IPS DF 4.7 (cell line): ENCODE measurements at regions not wholly inside any gene's neighbourhood (a gene's known extent, or its start where the extent isn't known, plus 50 kb on each side); places are given as distances from the start of the nearest gene placed in this dataset.

Source experiments
- DNase-seq: peaks from one replicate; pipeline ENCODE4 v3.0.0-alpha.2; 2013; ENCODE audit warnings: low spot score; ENCODE audit errors: extremely low read depth

GRCh38 chr11:109745996-109746625 is 324.1 kb downstream of the C11orf87 start:
- DNase-seq: no peak

- no peak for DNase-seq
Observed at GRCh38 chr11:109747839-109748238, 325.8 kb downstream of the C11orf87 start.

GRCh38 chr11:109749476-109749875 is 327.5 kb downstream of the C11orf87 start:
- DNase-seq: no peak

- DNase-seq: no peak
Observed at GRCh38 chr11:109750964-109751363, 329.0 kb downstream of the C11orf87 start.

GRCh38 chr11:109752212-109752825 is 330.3 kb downstream of the C11orf87 start:
- no peak for DNase-seq

- no peak for DNase-seq
Observed at GRCh38 chr11:109756521-109756920, 334.5 kb downstream of the C11orf87 start.

- no peak for DNase-seq
Observed at GRCh38 chr11:109756951-109757350, 335.0 kb downstream of the C11orf87 start.

- DNase-seq: no peak
Observed at GRCh38 chr11:109762546-109762945, 330.6 kb upstream of the ZC3H12C start.

GRCh38 chr11:109765709-109766311 is 327.4 kb upstream of the ZC3H12C start:
- no peak for DNase-seq

GRCh38 chr11:109769858-109770257 is 323.3 kb upstream of the ZC3H12C start:
- DNase-seq: no peak

GRCh38 chr11:109770323-109770722 is 322.9 kb upstream of the ZC3H12C start:
- no peak for DNase-seq

- no peak for DNase-seq
Observed at GRCh38 chr11:109772892-109773291, 320.3 kb upstream of the ZC3H12C start.

GRCh38 chr11:109775686-109776085 is 317.5 kb upstream of the ZC3H12C start:
- no peak for DNase-seq

- DNase-seq: no peak
Observed at GRCh38 chr11:109783014-109783413, 310.2 kb upstream of the ZC3H12C start.

- no peak for DNase-seq
Observed at GRCh38 chr11:109783840-109784239, 309.4 kb upstream of the ZC3H12C start.

GRCh38 chr11:109784536-109784935 is 308.7 kb upstream of the ZC3H12C start:
- no peak for DNase-seq

GRCh38 chr11:109785198-109785597 is 308.0 kb upstream of the ZC3H12C start:
- DNase-seq: no peak

GRCh38 chr11:109785714-109786113 is 307.5 kb upstream of the ZC3H12C start:
- DNase-seq: no peak

GRCh38 chr11:109788948-109789490 is 304.2 kb upstream of the ZC3H12C start:
- DNase-seq: no peak

- DNase-seq: no peak
Observed at GRCh38 chr11:109789901-109790300, 303.3 kb upstream of the ZC3H12C start.

GRCh38 chr11:109791337-109791736 is 301.9 kb upstream of the ZC3H12C start:
- no peak for DNase-seq

GRCh38 chr11:109794501-109794900 is 298.7 kb upstream of the ZC3H12C start:
- no peak for DNase-seq

GRCh38 chr11:109795234-109795633 is 298.0 kb upstream of the ZC3H12C start:
- DNase-seq: no peak
